ENCODE measurements at regions not wholly inside any gene's neighbourhood (a gene's known extent, or its start where the extent isn't known, plus 50 kb on each side); places are given as distances from the start of the nearest gene placed in this dataset.
A peak's percentile ranks its signal among the peaks of the same experiment; 100 is the strongest.

GRCh38 chr16:49189286-49189685, 92.4 kb downstream of the CBLN1 start:
- intact Hi-C loops (cut with micrococcal nuclease; ENCODE audit: unreplicated experiment), result no loop called here
- Histone ChIP-seq H3K4me1 (no peaks in the 10 kb centered on the region), H3K36me3 (ENCODE audit: control insufficient read depth, insufficient read depth, low read length) (no peaks in the 10 kb centered on the region), H3K9me3 (no peaks in the 10 kb centered on the region; the same call in 1 of the 2 replicates), H3K27me3 (replicated peaks; ENCODE audit: control insufficient read depth, insufficient read depth, low read length) (no peaks in the 10 kb centered on the region), H3K4me3 (ENCODE audit: low read depth, low read length) (no peak overlapping the region)
- Mint-ChIP-seq H3K27me3 (ENCODE audit: insufficient read depth, unreplicated experiment) (no peaks in the 10 kb centered on the region), H3K4me3 (ENCODE audit: unreplicated experiment) (no peak overlapping the region), H3K9me3 (ENCODE audit: unreplicated experiment) (no peaks in the 10 kb centered on the region), H3K4me1 (ENCODE audit: low read depth, unreplicated experiment) (no peaks in the 10 kb centered on the region), H3K27ac (ENCODE audit: unreplicated experiment) (no peak overlapping the region), H3K36me3 (ENCODE audit: insufficient read depth, unreplicated experiment) (no peaks in the 10 kb centered on the region)
- BruUV-seq (replicated peaks), result no TSS peak
- POLR2A ChIA-PET, result no interaction called here
- DNase-seq, result no peak
- TF ChIP-seq CTCF (IDR thresholded peaks at IDR 0.05; ENCODE audit: insufficient read depth in 1 of 2, low read depth in 1 of 2, low read length in 1 of 2, severe bottlenecking in 1 of 2, unreplicated experiment in 1 of 2), result no peak
- CTCF ChIA-PET, result no interaction called here

GRCh38 chr16:49183911-49184310, 97.7 kb downstream of the CBLN1 start:
- H3K4me1 ChIP-seq, result no peaks in the 10 kb centered on the region
- peak; percentile 47 to 51 for TF ChIP-seq CTCF (IDR thresholded peaks at IDR 0.05; ENCODE audit: insufficient read depth in 1 of 2, low read depth in 1 of 2, low read length in 1 of 2, severe bottlenecking in 1 of 2, unreplicated experiment in 1 of 2)
- no peaks in the 10 kb centered on the region for H3K27me3 ChIP-seq (replicated peaks; ENCODE audit: control insufficient read depth, insufficient read depth, low read length)
- no peaks in the 10 kb centered on the region for H3K36me3 Mint-ChIP-seq (ENCODE audit: insufficient read depth, unreplicated experiment)
- DNase-seq, result peak in 1 of 2 experiments; percentile 34
- H3K27ac Mint-ChIP-seq (ENCODE audit: unreplicated experiment), result no peak overlapping the region
- no peaks in the 10 kb centered on the region for H3K27me3 Mint-ChIP-seq (ENCODE audit: insufficient read depth, unreplicated experiment)
- no peaks in the 10 kb centered on the region for H3K4me1 Mint-ChIP-seq (ENCODE audit: low read depth, unreplicated experiment)
- H3K9me3 ChIP-seq, result no peaks in the 10 kb centered on the region; the same call in 1 of the 2 replicates
- intact Hi-C loops (cut with micrococcal nuclease; ENCODE audit: unreplicated experiment), result no loop called here
- no TSS peak for BruUV-seq (replicated peaks)
- H3K36me3 ChIP-seq (ENCODE audit: control insufficient read depth, insufficient read depth, low read length), result no peaks in the 10 kb centered on the region
- H3K9me3 Mint-ChIP-seq (ENCODE audit: unreplicated experiment), result no peaks in the 10 kb centered on the region
- H3K4me3 ChIP-seq (ENCODE audit: low read depth, low read length), result no peak overlapping the region
- CTCF ChIA-PET, result no interaction called here
- no peak overlapping the region for H3K4me3 Mint-ChIP-seq (ENCODE audit: unreplicated experiment)
- POLR2A ChIA-PET, result no interaction called here

- Histone ChIP-seq H3K27me3 (replicated peaks; ENCODE audit: control insufficient read depth, insufficient read depth, low read length) (no peaks in the 10 kb centered on the region), H3K9me3 (no peaks in the 10 kb centered on the region), H3K36me3 (ENCODE audit: control insufficient read depth, insufficient read depth, low read length) (no peaks in the 10 kb centered on the region), H3K4me3 (ENCODE audit: low read depth, low read length) (no peak overlapping the region), H3K4me1 (no peaks in the 10 kb centered on the region)
- no peak overlapping the region for H3K27ac Mint-ChIP-seq (ENCODE audit: unreplicated experiment)
- no peak for TF ChIP-seq CTCF (IDR thresholded peaks at IDR 0.05; ENCODE audit: insufficient read depth in 1 of 2, low read depth in 1 of 2, low read length in 1 of 2, severe bottlenecking in 1 of 2, unreplicated experiment in 1 of 2)
- no peaks in the 10 kb centered on the region for H3K4me1 Mint-ChIP-seq (ENCODE audit: low read depth, unreplicated experiment)
- intact Hi-C loops (cut with micrococcal nuclease; ENCODE audit: unreplicated experiment), result no loop called here
- no peaks in the 10 kb centered on the region for H3K36me3 Mint-ChIP-seq (ENCODE audit: insufficient read depth, unreplicated experiment)
- no peaks in the 10 kb centered on the region for H3K27me3 Mint-ChIP-seq (ENCODE audit: insufficient read depth, unreplicated experiment)
- H3K9me3 Mint-ChIP-seq (ENCODE audit: unreplicated experiment), result no peaks in the 10 kb centered on the region
- ChIA-PET CTCF (no interaction called here), POLR2A (no interaction called here)
- DNase-seq, result no peak
- BruUV-seq (replicated peaks), result no TSS peak
- no peak overlapping the region for H3K4me3 Mint-ChIP-seq (ENCODE audit: unreplicated experiment)
Observed at GRCh38 chr16:49181791-49182518, 99.7 kb downstream of the CBLN1 start.

Data from Caco-2 (cell line).